Effector CD8-positive, alpha-beta T cell (primary cell): ENCODE measurements at regions not wholly inside any gene's neighbourhood (a gene's known extent, or its start where the extent isn't known, plus 50 kb on each side); places are given as distances from the start of the nearest gene placed in this dataset.
A peak's percentile ranks its signal among the peaks of the same experiment; 100 is the strongest.
"Not testable (repeated sequence)": the region's sequence is repeated elsewhere in the genome, so short reads cannot be mapped to it uniquely, and the experiment has no call there.

Experiments
- DNase-seq: peaks from one replicate; lab custom pipeline; 2025; lab: John Stamatoyannopoulos, UW

DNA sequence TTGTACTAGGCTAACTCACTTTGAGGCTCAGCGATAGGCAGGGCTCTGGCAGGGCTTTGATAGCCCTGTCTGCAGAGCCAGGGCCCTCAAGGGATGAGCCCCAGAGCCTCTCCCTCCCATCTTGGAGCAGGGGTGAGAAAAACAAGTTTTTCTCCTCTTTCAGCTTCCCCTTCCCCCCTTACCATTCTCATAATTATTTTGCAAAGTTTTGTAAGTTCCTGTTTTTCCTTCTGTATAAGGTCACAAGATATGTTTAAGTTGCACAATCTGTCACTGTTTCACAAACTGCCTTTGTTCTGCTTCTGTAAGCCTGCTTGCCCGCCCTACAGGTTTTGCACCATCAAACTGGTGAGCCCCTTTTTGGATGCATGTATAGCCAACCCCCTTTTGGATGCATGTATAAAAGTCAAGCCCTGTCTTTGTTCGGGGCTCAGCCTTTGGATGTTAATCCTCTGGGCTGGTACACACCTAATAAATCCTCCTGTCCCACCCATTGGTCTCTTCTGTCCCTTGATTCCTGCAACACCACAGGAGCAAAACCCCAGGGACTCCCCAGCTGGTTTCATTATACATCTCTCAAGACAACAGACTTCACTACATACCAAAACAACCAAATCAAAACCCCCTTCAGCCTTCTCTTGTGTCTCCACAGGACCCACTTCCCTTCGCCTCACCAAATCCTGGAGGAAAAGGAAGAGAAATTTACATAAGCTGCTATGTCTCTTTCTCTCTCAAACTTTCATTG, 52.5 kb upstream of the RESF1 start:
- DNase-seq, result no peak

DNA sequence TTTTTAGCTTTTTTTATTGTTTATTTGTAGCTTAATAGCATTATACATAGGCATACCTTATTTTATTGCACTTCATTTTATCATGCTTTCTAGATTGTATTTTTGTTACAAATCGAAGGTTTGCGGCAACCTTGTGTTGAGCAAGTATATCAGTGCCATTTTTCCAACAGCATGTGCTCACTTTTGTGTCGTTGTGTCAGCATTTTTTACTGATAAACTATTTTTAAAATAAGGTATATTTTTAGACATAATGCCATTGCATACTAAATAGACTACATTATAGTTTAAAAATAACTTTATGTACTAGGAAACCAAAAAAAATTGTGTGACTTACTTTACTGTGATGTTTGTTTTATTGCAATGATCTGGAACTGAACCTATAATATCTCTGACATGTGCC, 56.2 kb upstream of the RESF1 start:
- no peak for DNase-seq

DNA sequence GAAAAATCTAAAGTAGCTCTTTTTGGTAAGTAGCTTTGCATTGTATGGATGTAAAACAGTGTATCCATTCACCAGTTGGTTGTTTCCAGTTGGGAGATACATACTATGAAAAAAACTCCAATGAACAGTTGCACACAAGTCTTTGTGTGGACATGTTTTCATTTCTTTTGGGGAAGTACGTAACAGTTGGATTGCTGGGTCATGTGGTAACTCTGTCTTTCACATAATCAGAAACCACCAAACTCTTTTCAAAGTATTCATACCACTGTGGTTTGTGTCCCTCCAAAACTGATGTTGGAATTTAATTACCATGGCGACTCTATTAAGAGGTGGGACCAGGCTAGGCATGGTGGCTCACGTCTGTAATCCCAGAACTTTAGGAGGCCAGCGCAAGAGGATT, 58.9 kb upstream of the RESF1 start:
- DNase-seq, result no peak

DNA sequence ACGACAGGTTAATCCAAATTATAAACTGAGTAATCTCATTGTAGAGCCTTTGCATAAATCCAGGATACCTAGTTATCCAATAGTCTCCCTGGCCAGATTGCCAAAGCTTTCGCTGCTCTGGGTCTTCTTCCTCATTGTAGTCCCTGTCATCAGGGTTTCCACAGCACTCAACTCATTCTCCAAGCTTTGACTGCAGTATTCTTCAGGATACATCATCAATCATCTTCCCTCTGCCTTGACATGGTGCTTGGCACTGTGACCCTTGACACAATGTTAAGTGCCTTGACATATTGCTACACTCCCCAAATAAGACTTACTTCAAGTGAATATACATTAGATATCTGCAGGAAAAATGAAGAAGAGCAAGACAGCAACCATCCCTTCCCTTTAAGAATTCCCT, 60.1 kb upstream of the RESF1 start:
- DNase-seq, result no peak

DNA sequence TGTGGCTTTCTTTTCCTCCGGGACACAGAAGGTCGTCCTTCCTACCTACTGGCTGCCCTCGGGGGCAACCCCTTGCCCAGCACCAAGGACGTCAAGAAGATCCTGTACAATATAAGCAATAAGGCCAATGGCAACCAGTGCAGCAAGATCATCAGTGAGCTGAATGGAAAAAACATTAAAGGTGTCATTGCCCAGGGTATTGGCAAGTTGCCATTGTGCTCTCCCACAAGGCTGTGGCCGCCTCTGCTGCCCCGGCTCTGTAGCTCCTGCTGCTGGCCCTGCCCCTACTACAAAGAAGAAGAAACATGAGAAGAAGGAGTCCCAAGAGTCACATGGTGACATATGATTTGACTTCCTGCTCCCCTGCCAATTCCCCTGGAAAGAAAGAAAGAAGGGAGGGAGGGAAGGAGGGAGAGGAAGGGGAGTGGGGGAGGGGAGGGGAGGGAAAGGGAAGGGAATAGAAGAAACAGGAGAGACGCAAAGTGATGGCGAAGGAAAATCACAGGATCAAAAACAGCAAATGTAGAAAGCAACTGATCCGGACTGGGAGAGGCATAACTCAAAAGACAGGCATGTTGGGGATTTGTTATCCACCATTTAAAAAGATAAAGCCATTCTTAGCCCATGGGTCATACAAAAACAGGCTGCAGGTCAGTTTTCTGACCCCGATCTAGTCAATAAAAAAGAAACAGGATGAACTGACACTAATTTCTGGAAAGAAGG, 61.3 kb upstream of the RESF1 start:
- DNase-seq, result no peak

DNA sequence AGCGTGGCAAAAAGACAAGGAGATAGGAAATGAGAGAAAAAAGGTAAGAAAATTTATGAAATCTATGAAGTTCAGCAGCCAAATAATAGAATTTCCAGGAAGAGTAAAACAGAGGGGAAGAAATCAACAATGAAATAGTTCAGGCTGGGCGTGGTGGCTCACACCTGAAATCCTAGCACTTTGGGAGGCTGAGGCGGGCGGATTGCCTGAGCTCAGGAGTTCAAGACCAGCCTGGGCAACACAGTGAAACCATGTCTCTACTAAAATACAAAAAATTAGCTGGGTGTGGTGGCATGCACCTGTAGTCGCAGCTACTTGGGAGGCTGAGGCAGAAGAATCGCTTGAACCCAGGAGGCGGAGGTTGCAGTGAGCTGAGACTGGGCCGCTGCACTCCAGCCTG, 62.1 kb upstream of the RESF1 start:
- not testable (repeated sequence) for DNase-seq

DNA sequence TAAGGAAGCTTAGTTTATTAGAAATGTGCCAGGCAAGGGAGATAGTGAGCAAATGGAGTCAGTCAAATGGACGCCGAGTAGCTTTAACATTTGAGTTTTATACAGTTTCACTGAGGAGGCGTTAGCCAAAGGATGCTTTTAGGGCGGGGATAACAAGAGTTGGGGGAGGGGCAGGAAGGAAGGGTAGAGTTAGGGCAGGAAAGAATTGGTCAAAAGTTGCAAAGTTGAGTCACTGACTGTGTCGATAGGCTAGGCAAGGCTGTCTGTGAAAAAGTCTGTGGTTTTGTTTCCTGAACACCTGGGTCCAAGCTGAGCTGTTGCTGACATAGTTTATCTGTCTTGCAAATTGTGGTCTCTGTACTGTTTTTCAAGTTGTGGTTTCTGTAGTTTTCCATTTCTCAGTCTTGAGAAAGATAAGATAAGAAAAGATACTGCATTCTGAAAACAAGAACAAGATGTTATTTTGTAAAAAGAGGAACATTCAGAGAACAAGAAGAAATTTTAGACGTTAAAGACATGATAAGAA, 62.6 kb upstream of the RESF1 start:
- DNase-seq, result peak; percentile 56

DNA sequence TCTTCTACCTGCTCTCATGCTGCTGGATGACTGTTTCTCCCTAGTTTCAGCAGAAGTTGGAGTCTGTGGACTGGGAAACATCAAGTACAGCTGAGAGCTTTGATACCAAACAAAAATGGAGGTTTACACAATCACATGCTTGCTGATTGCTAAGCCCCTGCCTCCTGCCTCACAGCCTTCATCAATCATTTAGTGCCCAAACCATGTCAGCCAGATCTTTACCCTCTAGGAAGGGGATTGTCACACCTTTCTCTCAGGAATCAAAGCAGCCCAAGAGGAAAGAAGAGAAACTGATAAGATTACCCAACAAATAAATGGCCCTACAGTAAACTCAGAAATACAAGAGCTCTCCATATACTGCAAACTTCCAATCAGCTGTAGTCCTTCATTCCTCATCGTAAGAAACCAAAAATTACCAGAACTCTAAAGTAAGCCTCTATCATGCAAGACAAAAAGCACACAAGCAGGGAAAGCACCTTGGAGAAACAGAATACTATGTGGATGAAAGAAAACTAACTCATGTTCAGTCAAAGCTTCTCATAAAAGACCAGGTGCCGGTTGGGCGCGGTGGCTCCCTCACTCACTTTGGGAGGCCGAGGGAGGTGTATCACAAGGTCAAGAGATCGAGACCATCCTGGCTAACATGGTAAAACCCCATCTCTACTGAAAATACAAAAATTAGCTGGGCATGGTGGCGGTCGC, 63.6 kb upstream of the RESF1 start:
- no peak for DNase-seq

DNA sequence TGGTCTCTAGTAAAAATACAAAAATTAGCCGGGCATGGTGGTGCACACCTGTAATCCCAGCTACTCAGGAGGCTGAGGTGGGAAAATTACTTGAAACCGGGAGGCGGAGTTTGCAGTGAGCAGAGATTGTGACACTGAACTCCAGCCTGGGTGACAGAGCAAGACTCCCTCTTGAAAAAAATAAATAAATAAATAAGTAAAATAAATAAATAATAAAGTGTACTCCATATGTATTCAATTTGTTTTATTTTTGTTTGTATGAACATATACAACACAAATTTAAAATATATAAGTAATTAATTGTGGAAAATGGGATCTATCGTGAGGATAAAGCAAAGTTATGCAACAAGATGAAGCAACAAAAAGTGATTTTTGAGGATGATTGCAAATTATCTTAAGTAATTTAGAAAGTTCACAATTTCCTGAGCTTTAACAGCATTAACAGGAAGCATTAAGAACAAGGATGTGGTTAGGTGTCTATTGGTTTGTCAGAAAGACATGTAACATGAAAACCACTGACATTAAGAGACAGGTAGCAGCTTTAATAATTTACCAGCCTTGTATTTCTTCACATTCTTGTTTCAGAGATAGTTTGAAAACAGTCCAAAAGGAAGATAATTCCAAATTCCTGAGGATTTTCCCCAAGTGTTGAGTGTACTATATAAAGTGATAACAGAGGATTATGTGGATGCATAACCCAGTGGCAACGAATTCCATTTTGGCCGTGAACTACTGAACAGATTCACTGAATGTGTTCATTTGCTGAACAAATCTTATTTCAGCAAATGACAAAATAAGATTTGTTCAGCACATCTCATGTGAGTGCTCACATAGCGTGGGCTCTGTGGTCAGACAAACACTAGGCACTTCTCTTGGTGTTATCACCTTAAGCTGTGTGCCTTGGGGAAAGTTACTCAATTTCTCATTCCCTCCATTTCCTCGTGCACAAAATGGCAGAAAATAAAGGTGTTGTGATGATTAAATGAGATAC, 68.6 kb upstream of the RESF1 start:
- no peak for DNase-seq

DNA sequence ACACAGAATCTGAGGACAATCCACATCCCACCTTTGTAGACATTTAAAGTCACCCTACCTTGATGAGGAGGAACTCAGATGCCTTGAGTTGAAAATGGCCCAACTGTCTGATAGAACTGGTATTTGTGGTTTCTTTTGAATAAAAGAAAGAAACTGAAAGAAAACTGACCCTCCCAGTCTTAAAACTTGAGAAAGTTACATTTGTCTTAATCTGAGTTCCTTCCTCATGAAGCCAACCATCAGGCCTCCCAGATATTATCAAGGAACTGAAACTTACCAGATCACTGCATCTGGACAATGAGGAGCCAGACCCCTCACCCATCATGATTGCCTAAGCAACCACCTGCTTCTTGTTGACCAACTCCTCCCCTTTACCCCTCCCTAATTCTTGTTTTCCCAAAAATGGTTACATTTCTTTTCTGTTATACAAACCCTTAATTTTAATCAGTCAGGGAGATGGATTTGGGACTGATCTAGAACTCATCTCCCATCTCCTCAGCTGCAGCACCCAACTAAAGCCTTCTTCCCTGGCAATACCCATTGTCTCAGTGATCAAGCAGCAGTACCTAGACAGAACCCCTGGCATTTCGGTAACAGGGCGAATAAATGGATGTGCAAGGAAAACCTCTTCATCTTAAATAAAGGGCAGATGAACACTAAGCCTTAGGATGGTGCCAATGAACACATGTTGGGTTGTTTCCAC, 72.0 kb upstream of the RESF1 start:
- DNase-seq, result no peak

DNA sequence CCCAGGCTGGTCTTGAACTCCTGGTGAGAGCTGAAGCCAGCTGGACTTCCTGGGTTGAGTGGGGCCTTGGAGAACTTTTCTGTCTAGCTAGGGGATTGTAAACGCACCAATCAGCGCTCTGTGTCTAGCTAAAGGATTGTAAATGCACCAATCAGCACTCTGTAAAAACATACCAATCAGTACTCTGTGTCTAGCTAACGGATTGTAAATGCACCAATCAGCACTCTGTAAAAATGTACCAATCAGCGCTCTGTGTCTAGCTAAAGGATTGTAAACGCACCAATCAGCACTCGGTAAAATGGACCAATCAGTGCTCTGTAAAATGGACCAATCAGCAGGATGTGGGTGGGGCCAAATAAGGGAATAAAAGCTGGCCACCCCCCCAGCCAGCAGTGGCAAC, 76.5 kb upstream of the RESF1 start:
- not testable (repeated sequence) for DNase-seq

DNA sequence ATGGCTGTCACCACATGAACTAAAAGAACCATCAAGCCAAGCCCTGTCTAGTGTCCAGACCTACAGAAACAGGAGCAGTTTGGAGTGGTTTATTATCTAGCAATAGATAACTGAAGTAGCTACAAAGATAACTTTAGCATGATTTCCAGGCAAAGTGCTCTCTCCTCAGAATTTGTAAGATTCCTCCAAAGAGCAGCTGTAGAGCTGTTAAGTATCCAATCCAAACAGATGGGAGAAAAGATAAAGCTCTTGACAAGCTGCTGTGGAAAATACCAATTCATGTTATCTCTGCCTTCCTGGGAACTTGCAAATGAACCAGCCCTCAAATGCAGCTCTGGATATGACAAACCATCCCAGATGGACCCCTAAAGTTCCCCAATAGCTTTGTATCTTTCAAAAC, 78.9 kb upstream of the RESF1 start:
- no peak for DNase-seq

DNA sequence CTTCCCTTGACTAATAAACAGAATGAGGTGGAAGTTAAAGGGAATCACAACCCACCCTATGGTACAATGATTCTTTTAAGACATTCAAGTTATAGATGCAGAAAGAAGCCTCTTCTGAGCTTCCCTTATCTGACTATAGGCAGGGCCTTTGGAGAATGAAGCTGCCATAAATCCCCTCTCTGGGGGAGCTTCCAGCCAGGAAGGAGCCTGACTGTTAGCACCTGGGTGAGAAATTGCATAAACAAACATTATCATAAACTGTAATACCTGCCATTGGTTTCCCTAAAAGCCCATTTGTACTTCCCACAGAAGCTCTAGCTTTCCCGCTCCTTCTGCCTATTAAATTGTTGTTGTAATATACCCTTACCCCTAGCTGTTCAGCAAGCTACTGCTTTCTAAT, 81.3 kb upstream of the RESF1 start:
- no peak for DNase-seq

DNA sequence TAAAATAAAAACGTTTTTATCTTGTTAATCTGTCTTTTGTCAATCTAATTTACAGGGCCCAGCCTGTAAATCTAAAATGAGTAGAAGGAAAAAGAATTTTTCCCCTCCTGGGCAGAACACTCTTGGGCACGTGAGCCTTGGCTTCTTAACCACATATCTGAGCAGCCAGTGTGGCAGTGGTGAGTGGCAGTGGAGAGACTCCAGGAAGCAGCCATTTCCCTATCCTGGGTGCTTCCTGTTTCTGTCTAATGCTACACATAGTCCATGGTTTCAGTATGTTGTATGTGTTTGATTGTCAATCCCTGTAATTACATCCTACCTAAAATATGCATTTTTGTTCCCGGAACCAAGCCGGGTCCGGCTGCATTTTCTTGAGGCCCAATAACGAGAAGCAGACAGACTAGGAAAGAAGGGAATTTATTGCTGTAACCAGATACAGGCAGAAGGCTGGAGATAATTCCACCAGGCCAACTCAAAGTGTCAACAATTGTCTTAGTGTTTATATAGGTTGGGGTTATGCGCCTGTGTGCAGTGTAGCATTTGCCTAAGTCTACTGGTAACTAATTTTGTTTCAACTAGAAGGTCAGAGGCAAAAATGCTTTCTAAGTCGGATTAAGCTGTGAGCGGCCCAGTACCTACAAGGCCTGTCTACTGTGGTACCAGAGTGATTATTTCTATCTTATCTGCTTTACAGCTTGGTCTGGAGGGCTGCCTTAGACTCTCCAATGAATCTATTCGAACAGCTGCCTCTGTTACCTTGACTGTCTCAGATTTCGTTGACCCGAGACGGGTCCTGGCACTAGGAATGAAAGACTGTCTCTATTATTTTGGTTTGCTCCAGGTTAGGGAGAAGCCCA, 82.4 kb upstream of the RESF1 start:
- no peak for DNase-seq

DNA sequence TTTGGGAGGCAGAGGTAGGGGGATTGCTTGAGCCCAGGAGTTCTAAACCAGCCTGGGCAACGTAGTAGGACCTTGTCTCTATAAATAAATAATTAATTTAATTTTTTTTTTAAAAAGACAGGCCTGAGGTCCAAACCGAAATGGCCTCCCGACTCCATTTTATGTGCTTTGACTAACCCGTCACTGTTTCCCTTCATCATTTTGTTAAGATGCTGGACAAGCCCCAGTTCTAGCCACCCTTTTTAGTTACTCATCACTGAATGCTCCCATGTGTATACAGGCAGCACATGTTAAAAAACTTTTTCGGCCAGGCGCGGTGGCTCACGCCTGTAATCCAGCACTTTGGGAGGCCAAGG, 83.6 kb upstream of the RESF1 start:
- no peak for DNase-seq

DNA sequence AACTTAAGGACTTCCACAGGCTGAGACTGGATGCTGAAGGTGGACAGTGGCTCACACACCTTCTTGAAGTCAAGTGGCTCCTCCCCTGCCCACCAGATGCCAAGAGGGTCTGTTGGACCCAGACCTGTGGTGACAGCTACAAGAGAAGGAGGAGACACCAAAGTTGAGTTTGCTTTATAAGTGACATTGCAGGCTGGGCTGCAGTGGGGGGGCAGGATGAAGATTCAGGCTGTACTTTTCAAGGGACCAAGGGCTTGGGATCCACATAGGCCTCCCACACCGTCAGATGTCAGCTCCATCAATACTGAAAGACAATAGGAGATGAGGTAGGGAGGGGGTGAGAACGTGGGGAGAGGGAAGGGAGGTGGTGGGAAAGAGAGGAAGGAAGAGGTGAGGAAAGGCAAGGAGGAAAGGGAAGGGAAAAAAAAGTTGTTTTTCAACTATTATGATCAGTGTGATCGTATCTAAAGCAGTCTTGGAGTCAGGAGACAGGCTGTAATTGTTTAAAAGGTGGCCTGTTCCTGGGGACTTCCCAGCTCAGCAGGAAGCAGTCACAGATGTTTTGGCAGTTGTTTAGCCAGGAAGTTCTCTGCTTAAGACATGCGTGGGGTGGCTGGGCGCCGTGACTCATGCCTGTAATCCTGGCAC, 84.1 kb upstream of the RESF1 start:
- peak; percentile 48 for DNase-seq

DNA sequence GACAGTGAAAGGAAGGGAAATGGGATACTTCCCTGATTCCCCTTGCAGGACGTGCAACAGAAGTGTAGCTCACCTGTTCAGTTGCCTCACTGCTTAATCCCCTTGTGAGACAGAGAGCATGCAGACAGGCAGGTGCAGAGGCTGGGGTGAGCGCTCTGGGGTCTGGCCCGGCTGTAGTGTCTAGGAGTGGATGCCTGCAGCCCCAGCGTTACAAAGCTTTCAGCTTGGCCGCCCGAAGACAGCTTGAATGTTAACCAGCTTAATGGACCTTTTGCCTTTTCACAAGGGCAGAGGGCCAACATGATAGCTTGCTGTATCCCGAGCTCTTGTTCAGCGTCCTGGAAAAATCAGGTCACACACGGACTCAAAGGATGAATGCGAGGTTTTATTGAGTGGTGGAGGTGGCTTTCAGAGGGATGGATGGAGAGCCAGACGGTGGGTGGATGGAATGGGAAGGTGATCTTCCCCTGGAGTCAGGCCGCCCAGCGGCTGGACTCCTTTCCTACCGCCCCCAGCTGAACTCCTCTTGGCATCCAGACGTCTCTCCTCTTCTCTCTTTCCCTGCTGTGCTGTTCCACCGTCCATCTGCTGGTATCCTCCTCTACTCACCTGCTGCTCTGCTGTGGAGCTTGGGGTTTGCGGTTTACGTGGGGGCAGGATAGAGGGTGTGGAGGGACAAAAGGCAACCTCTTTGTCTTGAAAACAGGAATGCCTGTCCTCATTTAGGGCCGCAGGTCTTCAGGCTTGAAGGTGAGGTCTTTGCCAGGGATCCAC, 86.2 kb upstream of the RESF1 start:
- DNase-seq, result no peak

DNA sequence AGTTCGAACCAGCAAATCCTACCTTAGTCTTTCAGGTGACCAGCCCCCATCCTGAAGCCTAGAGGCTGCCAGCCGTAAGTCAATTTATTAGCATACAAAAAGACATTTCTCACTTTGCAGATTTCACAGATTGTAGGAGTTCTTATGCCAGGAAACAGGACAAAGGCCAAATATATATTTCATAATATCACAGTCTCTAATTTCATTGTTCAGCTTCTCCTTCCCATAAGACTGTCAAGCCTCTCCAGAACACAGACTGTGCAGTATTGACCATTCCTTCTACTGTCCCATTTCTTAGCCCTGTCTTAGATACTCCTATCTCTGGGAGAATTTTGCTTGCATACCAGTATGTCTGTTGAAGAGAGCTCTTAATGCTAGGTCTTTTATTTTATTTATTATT, 89.2 kb upstream of the RESF1 start:
- no peak for DNase-seq

DNA sequence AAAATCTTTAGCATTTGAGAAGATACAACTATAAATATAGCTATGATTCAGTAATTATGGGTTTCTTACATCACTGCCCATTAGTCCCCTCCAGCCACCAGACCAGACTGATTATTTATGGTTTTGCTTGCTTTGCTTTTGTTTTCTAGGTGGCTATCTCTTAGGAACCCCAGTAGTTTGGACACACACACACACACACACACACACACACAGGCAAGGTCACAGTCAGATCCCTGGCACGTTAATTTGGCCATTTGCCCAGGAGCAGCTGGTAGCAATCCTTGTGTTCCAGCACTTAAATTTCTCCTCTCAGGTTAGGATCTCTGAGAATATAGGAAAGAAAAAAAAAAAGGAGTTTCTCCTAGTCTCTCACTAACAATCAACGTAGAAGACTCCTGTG, 90.2 kb upstream of the RESF1 start:
- DNase-seq, result no peak
